Fibroblast of lung (primary cell): ENCODE measurements at regions not wholly inside any gene's neighbourhood (a gene's known extent, or its start where the extent isn't known, plus 50 kb on each side); places are given as distances from the start of the nearest gene placed in this dataset.

ENCODE experiments used
- EZH2 ChIP-seq: IDR thresholded peaks from 2 replicates; pipeline ENCODE4 v1.5.1; 2012; ENCODE audit warnings: low read length, control low read depth, mild to moderate bottlenecking; ENCODE audit errors: missing control alignments
- TF ChIP-seq, protein P1 (sequence below), 2 donors: IDR thresholded peaks in 1 of 2; conservative IDR thresholded peaks in 1 of 2; 1 replicate in 1 of 2; 2 replicates in 1 of 2; pipeline ENCODE4 v1.5.1; 2011 to 2012; ENCODE audit warnings: low read length in 2 of 2, control low read depth in 1 of 2, inconsistent platforms in 1 of 2, low read depth in 1 of 2, mild to moderate bottlenecking in 1 of 2

DNA sequence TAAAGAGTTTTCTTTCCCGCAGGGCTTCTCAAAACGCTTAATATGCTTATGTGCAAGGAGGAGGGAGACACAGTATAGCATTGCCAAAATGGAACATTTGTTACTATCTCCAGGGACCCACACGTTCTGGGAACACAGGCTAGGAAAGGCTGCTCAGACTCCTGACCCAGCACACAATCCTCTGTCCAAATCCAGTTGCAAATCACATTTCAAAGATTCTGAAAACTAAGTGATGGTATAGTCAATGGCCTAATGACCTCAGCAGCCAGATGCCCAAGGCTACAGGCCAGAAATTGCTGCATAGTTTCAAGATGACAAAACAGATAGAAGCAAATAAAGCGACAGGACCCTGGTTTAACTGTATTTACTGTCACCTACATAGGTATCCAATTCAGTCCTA lies 97.0 kb upstream of the GRIP1 start:
- TF ChIP-seq, protein P1, sequence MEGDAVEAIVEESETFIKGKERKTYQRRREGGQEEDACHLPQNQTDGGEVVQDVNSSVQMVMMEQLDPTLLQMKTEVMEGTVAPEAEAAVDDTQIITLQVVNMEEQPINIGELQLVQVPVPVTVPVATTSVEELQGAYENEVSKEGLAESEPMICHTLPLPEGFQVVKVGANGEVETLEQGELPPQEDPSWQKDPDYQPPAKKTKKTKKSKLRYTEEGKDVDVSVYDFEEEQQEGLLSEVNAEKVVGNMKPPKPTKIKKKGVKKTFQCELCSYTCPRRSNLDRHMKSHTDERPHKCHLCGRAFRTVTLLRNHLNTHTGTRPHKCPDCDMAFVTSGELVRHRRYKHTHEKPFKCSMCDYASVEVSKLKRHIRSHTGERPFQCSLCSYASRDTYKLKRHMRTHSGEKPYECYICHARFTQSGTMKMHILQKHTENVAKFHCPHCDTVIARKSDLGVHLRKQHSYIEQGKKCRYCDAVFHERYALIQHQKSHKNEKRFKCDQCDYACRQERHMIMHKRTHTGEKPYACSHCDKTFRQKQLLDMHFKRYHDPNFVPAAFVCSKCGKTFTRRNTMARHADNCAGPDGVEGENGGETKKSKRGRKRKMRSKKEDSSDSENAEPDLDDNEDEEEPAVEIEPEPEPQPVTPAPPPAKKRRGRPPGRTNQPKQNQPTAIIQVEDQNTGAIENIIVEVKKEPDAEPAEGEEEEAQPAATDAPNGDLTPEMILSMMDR (conservative IDR thresholded peaks at IDR 0.05 in 1 of 2, IDR thresholded peaks at IDR 0.05 in 1 of 2; ENCODE audit: low read depth in 1 of 2, low read length in 2 of 2) = no peak
- TF ChIP-seq EZH2 = no peak
